ENCODE measurements at regions not wholly inside any gene's neighbourhood (a gene's known extent, or its start where the extent isn't known, plus 50 kb on each side); places are given as distances from the start of the nearest gene placed in this dataset.

DNA sequence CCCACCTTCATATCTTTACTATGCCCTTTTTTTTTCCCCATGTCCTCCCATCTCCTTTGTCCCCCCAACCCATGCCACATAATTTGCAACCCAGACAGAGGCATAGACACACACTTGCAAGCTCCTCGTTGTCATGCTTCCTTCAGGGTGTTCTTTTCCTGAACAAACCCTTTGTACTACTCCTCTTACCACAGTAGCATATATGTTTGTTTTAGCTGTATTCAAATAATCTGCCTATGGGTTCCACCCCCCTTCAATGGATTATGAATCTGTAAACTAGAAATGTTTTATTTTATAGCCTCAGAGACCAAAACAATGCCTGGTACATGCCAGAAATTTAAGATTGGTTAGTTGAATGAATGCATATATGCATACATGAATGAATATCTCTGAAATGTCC is 307.1 kb upstream of the E2F7 start:
- no peak for DNase-seq (ENCODE audit: low spot score in 2 of 2)
- FAIRE-seq: no peak

DNA sequence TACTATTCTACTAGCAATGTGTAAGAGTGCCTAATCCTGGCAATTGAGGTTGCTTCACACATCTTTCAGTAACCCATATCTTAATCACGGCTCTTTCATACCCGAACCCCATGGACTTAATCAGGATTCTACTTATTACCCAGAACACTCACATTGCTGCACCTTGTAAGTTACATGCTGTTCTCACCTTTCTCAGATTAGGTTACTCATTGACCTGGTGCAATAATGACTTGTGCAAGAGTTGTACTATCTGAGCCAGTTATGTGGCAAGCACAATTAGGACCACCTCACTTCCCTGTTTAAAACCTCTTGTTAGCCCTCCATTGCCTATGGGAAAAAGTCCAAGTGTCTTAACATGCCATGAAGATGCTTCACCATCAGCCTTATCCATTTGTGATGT is 306.7 kb upstream of the E2F7 start:
- DNase-seq (ENCODE audit: low spot score in 2 of 2) (no peak), FAIRE-seq (no peak)

DNA sequence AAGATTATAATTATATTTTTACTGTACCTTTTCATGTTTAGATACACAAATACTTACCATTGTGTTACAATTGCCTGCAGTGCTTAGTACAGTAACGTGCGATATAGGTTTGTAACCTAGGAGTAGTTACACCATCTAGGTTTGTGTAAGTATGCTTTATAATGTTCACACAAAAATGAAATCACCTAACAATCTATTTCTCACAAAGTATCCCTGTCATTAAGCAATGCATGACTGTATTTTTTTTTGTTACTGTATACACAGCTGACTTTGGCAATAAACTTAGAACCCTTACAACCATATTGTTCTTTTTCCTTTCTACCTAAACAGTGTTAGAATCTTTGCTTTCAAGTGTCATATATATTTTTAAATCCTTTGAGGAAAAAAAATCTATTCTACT is 303.0 kb upstream of the E2F7 start:
- no peak for DNase-seq (ENCODE audit: low spot score in 2 of 2)
- no peak for FAIRE-seq

DNA sequence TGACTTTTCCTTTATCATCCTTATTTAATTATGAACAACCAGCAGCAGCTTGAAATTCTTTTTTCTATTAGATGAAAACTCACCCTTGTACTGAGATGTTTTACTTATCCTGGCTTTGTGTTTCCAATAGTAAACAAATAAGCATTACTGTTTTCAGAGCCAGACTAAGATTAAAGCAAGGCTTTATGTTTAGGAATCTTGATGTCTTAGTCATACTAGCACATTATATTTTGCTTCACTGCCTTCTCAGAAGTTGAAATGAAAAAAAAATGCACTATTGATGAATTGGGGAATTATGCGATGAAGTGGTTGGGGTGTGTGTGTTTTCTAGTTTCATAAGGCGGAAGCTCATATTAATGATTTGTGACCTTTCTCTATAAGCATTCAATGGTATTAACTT is 301.2 kb upstream of the E2F7 start:
- FAIRE-seq: no peak

DNA sequence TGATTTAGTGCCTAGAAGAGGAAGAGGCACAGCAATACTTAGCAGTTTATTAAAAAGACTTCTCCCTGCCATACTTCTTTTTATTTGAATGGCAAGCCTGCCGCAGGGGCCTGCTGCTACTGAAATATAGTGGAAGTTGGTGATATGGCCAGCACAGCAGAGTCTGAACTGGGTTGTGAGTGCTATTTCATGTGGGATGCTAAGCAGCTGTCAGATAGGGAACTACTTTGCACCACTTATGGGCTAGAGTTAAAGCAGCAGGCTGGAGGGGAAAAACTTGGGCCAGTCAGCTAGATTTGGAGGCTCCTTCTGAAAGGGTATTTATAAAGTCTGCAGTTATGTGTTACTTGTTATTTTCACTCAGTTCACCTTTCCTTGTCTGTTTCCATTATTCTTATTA is 299.0 kb upstream of the E2F7 start:
- DNase-seq (ENCODE audit: low spot score in 2 of 2) (no peak), FAIRE-seq (no peak)

More for the DNA sequence above, 301.2 kb upstream of the E2F7 start:
- no peak for DNase-seq (ENCODE audit: low spot score in 2 of 2)

DNA sequence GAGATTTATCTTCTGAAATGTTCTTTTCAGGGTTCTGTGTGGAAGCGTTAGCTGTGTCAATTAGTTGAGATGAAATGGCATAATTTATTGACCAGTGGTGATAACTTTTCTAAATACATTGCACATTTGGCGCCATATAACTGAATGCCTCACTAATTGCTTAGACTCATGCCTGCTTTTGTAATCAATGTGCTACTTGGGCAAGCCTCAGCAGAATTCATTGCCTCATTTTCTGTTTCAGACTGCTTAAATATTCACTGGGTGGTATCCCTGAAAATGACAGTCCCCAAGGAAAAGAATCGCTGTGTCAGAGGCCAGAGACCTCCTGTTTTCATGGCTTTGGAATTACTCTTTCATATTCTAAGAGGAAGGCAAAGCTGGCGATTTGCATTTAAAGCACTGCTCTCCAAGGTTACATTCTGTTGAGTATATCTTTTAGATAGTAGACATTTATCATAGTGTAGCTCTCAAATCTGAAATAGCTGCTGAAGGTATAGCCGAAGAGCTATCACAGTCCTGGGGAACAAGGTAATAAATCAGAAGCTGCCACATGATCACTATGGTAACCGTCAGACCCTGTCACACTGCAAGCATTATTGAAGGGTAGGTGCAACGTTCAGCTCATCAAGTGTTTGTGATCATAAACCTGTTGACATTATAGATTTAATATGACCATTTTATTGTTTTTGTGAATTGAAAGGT is 297.3 kb upstream of the E2F7 start:
- DNase-seq (ENCODE audit: low spot score in 2 of 2): no peak

DNA sequence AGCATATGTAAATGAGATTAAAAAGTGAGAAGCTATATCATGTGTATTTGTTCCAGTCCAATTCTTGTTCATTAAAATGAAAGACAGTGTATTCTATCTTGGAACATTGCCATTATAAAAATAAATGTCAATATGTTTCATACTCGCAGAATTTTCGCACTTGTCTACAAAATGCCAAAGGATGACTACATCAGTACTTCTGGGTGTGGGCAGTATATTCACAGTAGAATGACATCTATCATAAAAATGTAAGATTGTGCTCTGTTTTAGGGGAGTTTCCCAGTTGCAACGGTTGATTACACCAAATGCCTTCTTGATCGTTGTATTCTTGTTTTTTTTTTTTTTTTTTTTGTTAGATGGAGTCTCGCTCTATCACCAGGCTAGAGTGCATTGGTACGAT is 292.3 kb upstream of the E2F7 start:
- no peak for DNase-seq (ENCODE audit: low spot score in 2 of 2)
- no peak for FAIRE-seq

More for the DNA sequence above, 297.3 kb upstream of the E2F7 start:
- no peak for FAIRE-seq

DNA sequence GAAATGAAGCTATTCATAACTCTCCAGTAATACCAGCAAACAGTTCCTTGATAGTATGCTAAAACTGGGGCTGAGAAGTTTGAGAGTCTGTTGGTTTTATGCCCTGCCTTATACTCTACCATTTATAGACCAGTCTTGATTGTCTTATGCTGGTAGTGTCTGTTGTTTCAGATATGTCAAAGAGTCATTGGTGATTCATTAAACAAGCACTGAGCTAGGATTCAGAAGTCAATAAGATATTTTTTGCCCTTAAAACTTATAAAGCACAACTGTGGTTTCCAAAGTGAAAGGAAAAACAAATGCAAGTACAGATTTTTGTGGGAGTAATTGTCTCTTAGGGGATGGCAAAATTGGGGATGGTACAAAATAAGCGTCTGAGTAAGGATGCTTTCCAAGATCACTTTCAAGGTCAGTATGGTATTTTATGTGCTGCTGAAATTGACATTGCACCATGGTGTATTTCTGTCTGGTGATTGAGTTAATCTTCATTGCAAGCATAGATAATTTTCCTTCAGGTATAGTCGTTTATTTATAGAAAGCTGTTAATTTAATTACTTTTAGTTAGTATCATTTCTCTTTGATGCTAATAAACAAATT is 289.5 kb upstream of the E2F7 start:
- DNase-seq (ENCODE audit: low spot score in 2 of 2) (no peak), FAIRE-seq (no peak)

DNA sequence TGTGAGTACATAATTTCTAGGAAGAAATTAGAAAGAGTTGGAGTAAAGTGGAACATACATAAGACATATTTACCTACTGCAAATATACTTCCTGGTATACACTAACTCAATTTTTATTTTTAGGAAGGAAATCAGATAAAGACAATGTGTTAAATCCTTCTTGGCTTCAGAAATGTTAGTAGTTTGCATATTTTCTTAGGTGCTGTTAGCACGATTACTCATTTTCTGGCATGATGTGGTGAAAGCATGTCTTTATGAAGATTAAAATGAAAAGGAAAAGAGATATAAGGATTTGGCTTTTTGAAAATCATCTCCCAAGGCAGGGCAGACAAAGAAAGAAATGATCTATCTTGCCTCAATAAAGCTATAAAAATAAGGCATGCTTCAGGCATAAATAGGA is 287.6 kb upstream of the E2F7 start:
- DNase-seq (ENCODE audit: low spot score in 2 of 2): no peak

DNA sequence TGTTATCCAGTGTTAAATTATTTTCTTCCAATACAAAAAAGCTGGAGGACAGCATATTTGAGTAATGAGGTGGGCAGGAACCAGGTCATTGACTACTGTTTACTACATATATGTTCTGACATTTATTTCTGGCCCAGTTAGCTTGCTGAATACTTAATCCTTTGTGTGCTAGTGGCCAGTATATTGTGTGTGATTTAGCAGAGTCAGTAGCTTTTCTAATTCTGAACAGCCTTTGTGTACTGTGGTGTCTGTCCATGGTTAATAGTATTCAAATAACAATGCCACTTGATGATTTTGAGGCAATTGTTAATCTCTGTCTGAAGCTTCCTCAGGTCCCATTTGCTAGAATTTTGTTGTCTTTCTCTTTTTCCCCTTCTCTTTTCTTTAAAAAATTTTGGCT is 286.5 kb upstream of the E2F7 start:
- DNase-seq (ENCODE audit: low spot score in 2 of 2) (no peak), FAIRE-seq (no peak)

More for the DNA sequence above, 287.6 kb upstream of the E2F7 start:
- no peak for FAIRE-seq

DNA sequence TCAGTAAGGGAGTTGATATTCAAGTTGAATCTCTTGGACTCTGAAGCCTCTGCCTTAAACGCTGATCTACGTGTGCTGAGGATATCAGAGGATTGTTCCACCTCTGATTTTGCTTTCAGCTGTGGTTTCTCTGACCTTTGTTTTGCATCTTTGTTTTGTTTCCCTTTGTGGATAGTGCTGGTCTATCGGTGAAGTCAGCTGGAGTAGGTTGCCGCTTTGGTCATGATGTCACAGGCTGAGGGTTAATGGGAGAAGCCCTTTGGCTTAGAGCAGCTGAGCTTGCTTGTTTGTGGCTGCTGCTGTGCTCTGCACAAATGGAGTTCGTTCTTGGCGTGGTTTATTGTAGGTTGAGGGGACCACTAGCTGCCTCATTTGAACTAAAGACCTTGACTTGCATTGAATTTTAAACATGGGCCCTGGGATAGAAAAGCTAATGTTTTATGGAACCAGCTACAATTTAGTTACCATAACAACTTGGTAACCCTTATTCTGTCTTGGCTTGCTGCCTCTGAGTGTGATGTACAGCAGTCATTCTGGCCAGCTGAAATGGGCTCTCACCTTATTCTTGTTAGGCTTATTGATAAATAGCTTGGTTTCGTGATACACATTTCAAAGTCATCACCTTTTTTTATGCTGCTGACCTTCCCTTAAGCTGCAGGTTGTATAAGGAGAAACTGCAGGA is 284.5 kb upstream of the E2F7 start:
- no peak for FAIRE-seq
- DNase-seq (ENCODE audit: low spot score in 2 of 2): no peak

DNA sequence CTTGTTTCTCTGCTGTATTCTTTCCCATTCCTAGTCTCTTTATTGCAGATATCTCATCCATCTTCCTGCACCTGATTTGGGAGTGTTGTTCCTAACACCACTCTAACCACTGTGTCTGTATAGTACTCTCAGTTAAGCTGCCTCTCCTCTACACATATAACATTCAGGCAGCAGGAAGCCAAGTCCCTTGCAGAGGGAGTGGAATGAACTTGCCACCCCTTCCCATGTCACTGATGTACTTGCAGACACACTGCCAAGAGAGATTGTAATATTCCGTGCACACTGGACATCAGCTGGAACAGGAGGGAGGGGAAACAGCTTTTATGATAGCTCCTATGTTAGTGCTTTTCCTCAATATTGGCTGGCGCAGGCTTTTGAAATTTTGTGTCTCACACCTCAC is 281.6 kb upstream of the E2F7 start:
- FAIRE-seq: no peak
- no peak for DNase-seq (ENCODE audit: low spot score in 2 of 2)

DNA sequence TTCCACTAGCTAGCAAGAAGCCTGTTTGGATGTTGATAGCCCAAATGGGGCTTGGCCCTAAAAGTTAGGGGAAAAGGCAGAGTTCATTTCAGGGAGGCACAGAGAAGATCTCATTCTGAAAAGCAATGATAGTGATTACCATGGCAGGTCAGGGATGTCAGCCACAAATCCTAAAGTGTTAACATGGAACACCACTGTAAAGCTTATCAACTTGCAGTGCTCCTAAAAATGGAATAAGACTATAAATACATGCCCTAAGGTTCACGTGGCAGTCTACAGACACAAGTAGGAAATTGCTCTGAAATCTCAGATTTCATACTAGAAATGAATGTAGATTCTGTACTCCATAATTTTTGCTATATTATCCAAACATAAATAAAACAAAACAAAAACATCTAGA is 280.0 kb upstream of the E2F7 start:
- DNase-seq (ENCODE audit: low spot score in 2 of 2): no peak
- FAIRE-seq: no peak

DNA sequence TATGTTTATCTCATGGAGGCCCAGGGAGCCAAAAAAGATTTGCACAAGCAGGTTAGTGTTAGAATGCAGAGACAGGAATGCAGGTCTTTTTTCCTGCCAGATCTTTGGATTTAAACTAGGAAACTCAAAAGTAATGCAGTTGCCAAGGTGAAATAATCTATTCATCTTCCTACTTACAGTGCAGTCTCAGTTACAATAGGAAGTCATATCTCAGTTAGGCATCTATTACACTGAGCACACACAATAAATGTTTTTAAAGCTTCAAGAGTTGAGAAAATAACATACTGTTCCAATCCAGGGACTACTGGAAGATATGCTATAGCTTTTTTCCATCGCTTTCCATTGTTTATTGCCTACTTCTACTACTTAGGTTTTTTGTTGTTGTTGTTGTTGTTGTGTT is 279.3 kb upstream of the E2F7 start:
- FAIRE-seq (no peak), DNase-seq (ENCODE audit: low spot score in 2 of 2) (no peak)

DNA sequence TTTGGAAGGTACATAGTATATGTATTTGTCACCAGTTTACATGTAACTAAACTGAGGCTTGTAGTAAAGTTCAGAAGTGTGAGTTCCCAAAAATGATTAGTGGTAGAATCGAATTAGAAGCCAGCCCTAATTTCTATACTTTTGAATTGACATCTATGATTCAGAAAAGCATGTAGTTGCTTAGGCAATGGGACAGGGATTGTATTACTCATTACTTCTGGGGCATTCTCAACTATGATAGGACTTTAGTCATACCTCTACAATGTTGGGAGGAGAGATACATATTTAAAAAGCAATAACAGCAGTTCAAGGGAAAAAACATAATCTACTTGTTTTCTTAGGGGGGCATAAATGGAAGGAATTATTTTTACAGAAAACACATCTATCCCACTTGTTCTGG is 277.9 kb upstream of the E2F7 start:
- DNase-seq (ENCODE audit: low spot score in 2 of 2) (no peak), FAIRE-seq (no peak)

DNA sequence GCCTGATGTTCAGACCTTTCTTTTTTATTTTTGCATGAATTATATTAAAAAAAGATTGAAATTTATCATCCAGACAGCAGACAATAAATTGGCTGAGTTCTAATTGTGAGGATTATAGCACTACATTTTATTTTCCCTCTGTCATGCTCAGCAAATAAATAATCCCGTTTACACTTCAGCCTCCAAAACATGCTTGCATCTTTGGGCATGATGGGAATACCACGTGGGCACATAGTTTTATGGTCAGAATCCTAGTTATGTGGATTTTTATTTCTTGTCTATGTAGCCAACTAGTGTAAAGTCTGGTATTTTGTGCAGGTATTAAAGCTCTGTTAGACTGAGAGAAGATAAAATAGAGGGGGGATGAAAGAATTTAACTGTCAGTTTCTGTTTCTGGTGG is 276.9 kb upstream of the E2F7 start:
- DNase-seq (ENCODE audit: low spot score in 2 of 2) (no peak), FAIRE-seq (no peak)

DNA sequence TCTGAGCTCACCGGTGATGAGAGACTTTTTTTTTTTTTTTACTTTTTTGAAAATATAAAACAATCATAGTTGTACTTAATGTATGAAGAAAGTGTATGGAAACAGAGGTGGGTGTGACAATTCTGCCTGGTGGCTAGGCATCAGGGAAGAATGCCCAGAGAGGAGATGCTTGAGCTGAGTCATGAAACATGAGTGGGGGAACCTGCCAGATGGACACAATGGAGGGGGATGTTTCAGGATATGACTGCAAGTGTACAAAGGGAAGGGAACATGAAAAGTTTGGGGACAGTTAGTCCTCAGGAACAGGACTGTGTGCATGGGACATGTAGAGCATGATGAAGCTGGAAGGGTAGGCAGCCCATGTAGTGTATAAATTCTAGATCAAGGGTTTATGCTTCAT is 274.2 kb upstream of the E2F7 start:
- no peak for FAIRE-seq
- peak in 1 of 2 donors; percentile 8 for DNase-seq (ENCODE audit: low spot score in 2 of 2)

DNA sequence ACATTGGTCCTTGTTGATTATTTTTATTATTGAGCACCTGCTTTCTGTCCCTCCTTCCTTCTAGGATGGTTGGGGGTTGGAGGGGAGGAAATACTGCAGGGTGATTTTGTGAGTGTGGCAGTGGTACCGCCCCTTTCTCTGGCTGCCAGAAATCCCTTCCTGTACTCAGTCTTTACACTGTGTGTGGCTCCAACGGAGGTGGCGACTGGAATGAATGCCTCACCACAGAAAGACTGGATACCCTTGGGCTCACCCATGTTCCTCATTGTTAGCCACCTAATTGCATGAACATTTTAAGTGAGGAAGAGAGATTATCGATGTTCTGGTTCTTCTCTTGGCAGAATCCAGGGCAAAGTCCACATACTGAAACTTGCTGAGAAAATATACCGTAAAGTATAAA is 272.0 kb upstream of the E2F7 start:
- DNase-seq (ENCODE audit: low spot score in 2 of 2): no peak
- no peak for FAIRE-seq

DNA sequence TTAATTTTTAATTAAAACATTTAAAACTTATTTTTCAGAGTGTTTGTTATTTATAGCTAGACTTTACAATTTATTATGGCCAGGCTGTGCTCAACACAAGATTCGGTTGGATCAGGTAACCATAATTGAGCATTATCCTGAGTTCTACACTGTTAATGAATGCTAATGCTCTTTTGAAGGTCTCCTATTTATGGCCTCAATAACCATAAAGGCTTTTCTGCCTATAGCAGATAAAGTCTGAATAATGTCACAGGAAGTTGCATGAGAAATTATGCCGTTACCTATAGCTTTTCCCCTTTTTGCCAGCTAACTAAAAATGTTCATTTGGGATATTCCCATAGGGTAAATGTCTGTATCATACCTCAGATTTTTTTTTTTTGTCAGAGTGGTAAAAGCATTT is 269.4 kb upstream of the E2F7 start:
- DNase-seq (ENCODE audit: low spot score in 2 of 2) (no peak), FAIRE-seq (no peak)

DNA sequence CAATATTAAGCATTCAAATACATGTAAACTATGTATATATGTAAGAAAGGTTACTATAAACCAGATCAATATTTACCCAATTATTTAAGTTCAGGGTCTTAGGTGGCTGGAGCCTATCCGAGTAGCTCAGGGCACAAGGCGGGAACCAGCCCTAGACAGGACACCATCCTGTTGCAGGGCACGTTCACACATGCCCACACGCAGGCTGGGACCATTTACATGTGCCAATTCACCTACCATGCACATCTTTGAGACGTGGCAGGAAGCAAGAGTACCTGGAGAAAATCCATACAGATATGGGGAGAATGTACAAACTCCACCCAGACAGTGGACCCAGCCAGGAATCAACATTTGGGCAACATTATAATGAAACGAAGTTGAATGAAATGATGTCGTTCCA is 263.0 kb upstream of the E2F7 start:
- FAIRE-seq: no peak
- no peak for DNase-seq (ENCODE audit: low spot score in 2 of 2)

DNA sequence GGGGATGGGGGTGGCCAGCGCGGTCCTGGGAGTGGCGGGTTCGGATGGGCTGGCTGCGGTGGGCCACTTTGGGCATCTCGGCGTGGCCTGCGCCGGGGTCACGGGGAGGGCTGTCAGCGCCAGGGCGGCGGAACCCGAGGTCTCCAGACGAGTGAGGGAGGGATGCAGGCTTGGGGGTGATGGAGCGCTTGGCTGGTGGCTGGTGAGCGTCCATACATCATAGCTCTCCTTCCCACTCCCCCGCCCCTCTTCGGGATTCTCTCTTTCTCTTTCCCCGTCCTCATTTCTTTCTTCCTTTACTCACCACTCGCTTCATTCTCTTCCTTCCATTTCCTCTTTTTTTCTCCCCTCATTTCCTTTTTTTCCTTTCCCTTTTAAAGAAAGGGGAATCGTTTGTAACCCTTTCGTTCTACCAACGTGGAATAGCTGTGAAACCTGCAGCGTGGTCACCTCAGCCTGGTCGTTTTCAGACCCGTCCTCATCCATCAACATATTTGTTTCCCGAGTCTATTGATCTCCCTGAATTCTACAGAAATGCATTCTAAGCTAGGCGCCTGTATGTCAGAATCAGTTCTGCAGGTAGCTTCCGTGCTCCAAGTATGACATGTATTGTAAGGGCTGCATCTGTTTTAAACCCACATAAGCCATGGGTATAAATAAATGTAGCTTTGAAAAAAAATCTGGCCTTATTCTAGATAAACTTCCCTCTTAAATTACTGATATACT is 260.3 kb upstream of the E2F7 start:
- FAIRE-seq (no peak), DNase-seq (ENCODE audit: low spot score in 2 of 2) (peak in 1 of 2 donors; percentile 20)

Data from frontal cortex (tissue), 3 donors.